ENCODE measurements at regions not wholly inside any gene's neighbourhood (a gene's known extent, or its start where the extent isn't known, plus 50 kb on each side); places are given as distances from the start of the nearest gene placed in this dataset.
A peak's percentile ranks its signal among the peaks of the same experiment; 100 is the strongest.
"Not testable (repeated sequence)": the region's sequence is repeated elsewhere in the genome, so short reads cannot be mapped to it uniquely, and the experiment has no call there.

DNA sequence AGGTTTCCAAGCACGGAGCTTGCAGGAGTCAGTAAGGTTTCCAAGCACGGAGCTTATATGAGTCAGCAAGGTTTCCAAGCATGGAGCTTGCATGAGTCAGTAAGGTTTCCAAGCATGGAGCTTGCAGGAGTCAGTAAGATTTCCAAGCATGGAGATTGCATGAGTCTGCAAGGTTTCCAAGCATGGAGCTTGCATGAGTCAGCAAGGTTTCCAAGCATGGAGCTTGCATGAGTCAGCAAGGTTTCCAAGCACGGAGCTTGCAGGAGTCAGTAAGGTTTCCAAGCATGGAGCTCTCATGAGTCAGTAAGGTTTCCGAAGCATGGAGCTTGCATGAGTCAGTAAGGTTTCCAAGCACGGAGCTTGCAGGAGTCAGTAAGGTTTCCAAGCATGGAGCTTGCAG, 153.7 kb upstream of the TMEM132C start:
- WGBS (ENCODE audit: insufficient coverage), result 97% methylated on average over 5 of the region's 5 CpGs
- H3K36me3 ChIP-seq (ENCODE audit: control insufficient read depth, insufficient read depth, low read length); DNase-seq (ENCODE audit: low read depth in 4 of 6, low spot score in 6 of 6); H3K4me1 ChIP-seq (ENCODE audit: control insufficient read depth, insufficient read depth, low read length); H3K27me3 ChIP-seq (ENCODE audit: control insufficient read depth, insufficient read depth, low read length); H3K27ac ChIP-seq (ENCODE audit: low read depth, low read length); H3K4me3 ChIP-seq (ENCODE audit: low read depth, low read length); H3K9me3 ChIP-seq (ENCODE audit: control insufficient read depth, insufficient read depth, low read length): not testable (repeated sequence)

DNA sequence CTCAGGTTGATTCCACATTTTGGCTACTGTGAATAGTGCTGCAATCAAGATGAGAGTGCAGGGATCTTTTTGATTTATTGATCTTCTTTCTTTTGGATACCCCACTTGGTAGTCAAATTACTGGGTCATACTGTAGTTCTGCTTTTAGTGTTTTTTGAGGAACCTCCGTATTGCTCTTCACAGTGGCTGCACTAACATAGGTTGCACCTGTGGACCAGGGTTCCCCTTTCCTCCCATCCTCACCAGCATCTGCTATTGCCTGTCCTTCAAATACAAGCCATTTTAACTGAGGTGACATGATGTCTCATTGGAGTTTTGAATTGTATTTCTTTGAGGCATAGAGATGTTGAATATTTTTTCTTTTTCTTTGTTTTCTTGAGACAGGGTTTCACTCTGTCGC, 152.5 kb upstream of the TMEM132C start:
- DNase-seq (ENCODE audit: low read depth in 4 of 6, low spot score in 6 of 6), result no peak
- H3K4me3 ChIP-seq (ENCODE audit: low read depth, low read length), result no peak overlapping the region
- H3K4me1 ChIP-seq (ENCODE audit: control insufficient read depth, insufficient read depth, low read length), result no peaks in the 10 kb centered on the region
- no peaks in the 10 kb centered on the region for H3K36me3 ChIP-seq (ENCODE audit: control insufficient read depth, insufficient read depth, low read length)
- no peaks in the 10 kb centered on the region for H3K9me3 ChIP-seq (ENCODE audit: control insufficient read depth, insufficient read depth, low read length)
- 100% methylated on average over 1 of the region's 2 CpGs for WGBS (ENCODE audit: insufficient coverage)
- H3K27me3 ChIP-seq (ENCODE audit: control insufficient read depth, insufficient read depth, low read length), result no peaks in the 10 kb centered on the region
- H3K27ac ChIP-seq (ENCODE audit: low read depth, low read length), result no peak overlapping the region

DNA sequence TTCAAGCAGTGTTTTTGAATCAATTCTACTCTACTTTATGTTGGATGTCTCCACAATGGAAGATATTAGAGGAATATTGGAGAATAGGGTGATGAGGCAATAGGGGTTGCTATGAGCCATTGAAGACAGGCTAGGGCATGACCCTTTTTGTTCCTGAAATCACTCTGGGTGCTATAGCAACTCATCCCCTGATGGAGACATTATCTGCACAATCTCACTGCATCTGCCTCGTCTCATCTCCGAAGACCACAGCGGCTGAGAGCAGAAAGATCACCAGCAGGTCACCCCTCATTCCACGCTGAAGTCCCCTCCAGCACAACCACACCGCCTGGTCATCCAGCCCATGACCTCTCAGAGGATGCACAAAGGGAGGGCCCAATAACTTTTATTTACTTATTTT, 150.4 kb upstream of the TMEM132C start:
- Histone ChIP-seq H3K36me3 (ENCODE audit: control insufficient read depth, insufficient read depth, low read length) (no peaks in the 10 kb centered on the region), H3K9me3 (ENCODE audit: control insufficient read depth, insufficient read depth, low read length) (no peaks in the 10 kb centered on the region), H3K4me3 (ENCODE audit: low read depth, low read length) (no peak overlapping the region), H3K4me1 (ENCODE audit: control insufficient read depth, insufficient read depth, low read length) (no peaks in the 10 kb centered on the region), H3K27me3 (ENCODE audit: control insufficient read depth, insufficient read depth, low read length) (no peaks in the 10 kb centered on the region), H3K27ac (ENCODE audit: low read depth, low read length) (no peak overlapping the region)
- WGBS (ENCODE audit: insufficient coverage), result 60% methylated on average over 2 of the region's 5 CpGs
- DNase-seq (ENCODE audit: low read depth in 4 of 6, low spot score in 6 of 6), result no peak

DNA sequence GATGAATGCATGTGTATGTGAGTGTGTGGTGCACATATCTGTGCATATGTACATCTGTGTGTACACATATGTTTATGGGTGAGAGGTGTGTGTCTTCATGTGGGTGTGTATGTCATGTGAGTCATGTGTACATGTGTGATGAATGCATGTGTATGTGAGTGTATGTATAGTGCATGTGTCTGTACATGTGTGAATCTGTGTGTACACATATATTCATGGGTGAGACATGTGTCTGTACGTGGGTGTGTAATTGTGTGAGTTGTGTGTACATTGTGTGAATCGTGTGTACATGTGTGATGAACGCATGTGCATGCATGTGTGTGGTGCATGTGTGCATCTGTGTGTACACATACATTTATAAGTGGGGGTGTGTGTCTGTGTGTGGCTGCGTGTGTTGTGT, 146.9 kb upstream of the TMEM132C start:
- Histone ChIP-seq H3K36me3 (ENCODE audit: control insufficient read depth, insufficient read depth, low read length) (no peaks in the 10 kb centered on the region), H3K27me3 (ENCODE audit: control insufficient read depth, insufficient read depth, low read length) (no peaks in the 10 kb centered on the region), H3K9me3 (ENCODE audit: control insufficient read depth, insufficient read depth, low read length) (no peaks in the 10 kb centered on the region), H3K4me3 (ENCODE audit: low read depth, low read length) (no peak overlapping the region), H3K4me1 (ENCODE audit: control insufficient read depth, insufficient read depth, low read length) (no peaks in the 10 kb centered on the region), H3K27ac (ENCODE audit: low read depth, low read length) (no peak overlapping the region)
- 100% methylated on average over 4 of the region's 4 CpGs for WGBS (ENCODE audit: insufficient coverage)
- no peak for DNase-seq (ENCODE audit: low read depth in 4 of 6, low spot score in 6 of 6)

DNA sequence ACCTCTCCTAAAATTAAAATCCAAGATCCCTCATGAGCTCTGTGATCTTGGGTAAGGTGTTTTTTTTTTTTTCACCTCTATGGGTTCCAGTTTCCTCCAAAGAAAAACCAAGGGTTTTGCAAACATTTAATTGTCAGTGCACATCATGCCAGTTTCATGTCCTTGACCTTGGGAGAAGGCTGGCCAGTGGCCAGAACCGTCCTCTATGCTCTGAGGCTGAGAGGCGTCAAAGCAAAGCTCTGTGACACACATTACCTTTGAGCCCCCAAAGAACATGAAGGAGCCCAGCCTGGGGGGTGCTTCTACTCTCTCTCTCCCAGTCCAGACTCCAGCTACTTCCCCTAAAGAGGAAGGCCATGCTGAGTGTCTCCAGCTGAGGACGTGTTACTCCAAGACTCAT, 145.5 kb upstream of the TMEM132C start:
- WGBS (ENCODE audit: insufficient coverage), result 56% methylated on average over 2 of the region's 3 CpGs
- Histone ChIP-seq H3K4me1 (ENCODE audit: control insufficient read depth, insufficient read depth, low read length) (no peaks in the 10 kb centered on the region), H3K36me3 (ENCODE audit: control insufficient read depth, insufficient read depth, low read length) (no peaks in the 10 kb centered on the region), H3K27ac (ENCODE audit: low read depth, low read length) (no peak overlapping the region), H3K4me3 (ENCODE audit: low read depth, low read length) (no peak overlapping the region), H3K9me3 (ENCODE audit: control insufficient read depth, insufficient read depth, low read length) (no peaks in the 10 kb centered on the region), H3K27me3 (ENCODE audit: control insufficient read depth, insufficient read depth, low read length) (no peaks in the 10 kb centered on the region)
- DNase-seq (ENCODE audit: low read depth in 4 of 6, low spot score in 6 of 6), result no peak

DNA sequence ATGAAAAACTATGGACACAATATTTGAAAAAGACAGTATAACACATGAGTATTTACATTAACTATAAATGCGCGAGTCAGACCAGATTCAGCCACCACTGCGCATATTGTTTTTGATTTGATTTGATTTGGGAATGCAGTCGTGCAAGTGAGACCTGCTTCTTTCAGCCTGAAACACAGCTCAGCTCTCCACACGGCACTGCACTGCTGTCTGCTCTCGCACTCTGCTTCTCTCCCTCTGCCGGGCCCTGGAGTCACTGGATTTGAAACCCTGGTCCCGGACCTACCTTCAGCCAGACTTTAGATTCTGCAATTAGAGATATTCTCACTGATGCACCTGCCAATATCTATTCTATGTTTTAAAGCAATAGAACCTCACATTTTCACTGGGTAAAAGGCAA, 143.9 kb upstream of the TMEM132C start:
- no peaks in the 10 kb centered on the region for H3K9me3 ChIP-seq (ENCODE audit: control insufficient read depth, insufficient read depth, low read length)

DNA sequence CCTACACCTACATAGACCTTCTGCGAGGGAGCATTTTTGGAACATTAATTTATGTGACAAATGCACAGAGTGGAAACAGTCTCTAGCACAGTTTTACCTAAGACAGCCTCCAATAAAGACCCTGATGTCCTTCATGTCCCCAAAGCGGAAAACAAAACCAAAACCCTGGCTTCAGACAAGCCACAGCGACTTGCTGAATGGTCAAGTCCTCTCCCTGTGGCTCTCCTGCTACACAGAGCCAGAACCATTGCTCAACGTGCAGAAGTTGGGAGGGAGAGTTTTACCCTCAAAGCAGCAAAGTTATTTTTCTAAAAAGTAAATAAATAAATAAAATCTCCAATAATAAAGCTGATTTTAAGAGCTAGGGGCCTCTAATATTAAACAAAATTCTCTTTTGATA, 135.0 kb upstream of the TMEM132C start:
- WGBS (ENCODE audit: insufficient coverage), result no CpG with 5 or more reads among the region's 4 CpGs
- Histone ChIP-seq H3K27ac (ENCODE audit: low read depth, low read length) (no peak overlapping the region), H3K4me3 (ENCODE audit: low read depth, low read length) (no peak overlapping the region), H3K27me3 (ENCODE audit: control insufficient read depth, insufficient read depth, low read length) (no peaks in the 10 kb centered on the region), H3K36me3 (ENCODE audit: control insufficient read depth, insufficient read depth, low read length) (no peaks in the 10 kb centered on the region), H3K4me1 (ENCODE audit: control insufficient read depth, insufficient read depth, low read length) (no peaks in the 10 kb centered on the region), H3K9me3 (ENCODE audit: control insufficient read depth, insufficient read depth, low read length) (no peaks in the 10 kb centered on the region)
- DNase-seq (ENCODE audit: low read depth in 4 of 6, low spot score in 6 of 6), result no peak

More for the DNA sequence above, 143.9 kb upstream of the TMEM132C start:
- 73% methylated on average over 4 of the region's 8 CpGs for WGBS (ENCODE audit: insufficient coverage)
- no peaks in the 10 kb centered on the region for H3K4me1 ChIP-seq (ENCODE audit: control insufficient read depth, insufficient read depth, low read length)
- H3K27ac ChIP-seq (ENCODE audit: low read depth, low read length), result no peak overlapping the region
- no peaks in the 10 kb centered on the region for H3K27me3 ChIP-seq (ENCODE audit: control insufficient read depth, insufficient read depth, low read length)
- H3K36me3 ChIP-seq (ENCODE audit: control insufficient read depth, insufficient read depth, low read length), result no peaks in the 10 kb centered on the region
- peak in 1 of 6 donors; percentile 34 for DNase-seq (ENCODE audit: low read depth in 4 of 6, low spot score in 6 of 6)
- H3K4me3 ChIP-seq (ENCODE audit: low read depth, low read length), result no peak overlapping the region

DNA sequence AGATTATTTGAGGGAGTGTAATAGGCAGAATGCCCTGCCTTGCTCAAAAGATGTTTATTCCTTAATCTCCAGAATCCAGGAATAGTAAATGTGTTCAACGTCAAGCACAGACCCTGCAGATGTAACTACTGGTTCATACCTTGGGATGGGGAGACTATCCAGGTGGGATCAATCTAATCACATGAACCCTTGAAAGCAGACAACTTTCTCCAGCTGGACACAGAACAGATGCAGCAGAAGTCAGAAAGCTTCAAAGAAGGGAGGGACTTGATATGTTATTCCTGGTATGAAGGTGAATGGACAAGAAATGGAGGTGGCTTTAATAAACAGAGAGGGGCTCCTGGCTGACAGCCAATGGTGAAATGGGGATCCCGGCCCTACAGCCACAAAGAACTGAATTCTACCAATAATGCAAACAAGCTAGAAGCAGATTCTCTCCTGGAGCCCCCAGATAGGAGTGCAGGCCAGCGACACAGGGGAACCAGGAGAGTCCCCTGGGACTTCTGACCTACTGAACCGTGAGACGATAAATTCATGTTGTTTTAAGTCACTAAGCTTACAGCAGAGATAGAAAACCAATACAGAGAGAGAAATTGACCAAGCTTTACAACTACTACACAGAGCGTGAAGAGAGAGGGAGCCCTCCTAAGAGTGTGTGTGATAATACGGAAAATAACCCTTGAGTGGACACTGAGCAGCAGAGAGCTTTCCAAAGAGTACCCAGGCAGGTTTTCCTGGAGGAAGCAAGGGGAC, 133.5 kb upstream of the TMEM132C start:
- WGBS (ENCODE audit: insufficient coverage), result 93% methylated on average over 3 of the region's 7 CpGs
- Histone ChIP-seq H3K27ac (ENCODE audit: low read depth, low read length) (no peak overlapping the region), H3K36me3 (ENCODE audit: control insufficient read depth, insufficient read depth, low read length) (no peaks in the 10 kb centered on the region), H3K4me1 (ENCODE audit: control insufficient read depth, insufficient read depth, low read length) (no peaks in the 10 kb centered on the region), H3K9me3 (ENCODE audit: control insufficient read depth, insufficient read depth, low read length) (no peaks in the 10 kb centered on the region), H3K4me3 (ENCODE audit: low read depth, low read length) (no peak overlapping the region), H3K27me3 (ENCODE audit: control insufficient read depth, insufficient read depth, low read length) (no peaks in the 10 kb centered on the region)
- no peak for DNase-seq (ENCODE audit: low read depth in 4 of 6, low spot score in 6 of 6)

DNA sequence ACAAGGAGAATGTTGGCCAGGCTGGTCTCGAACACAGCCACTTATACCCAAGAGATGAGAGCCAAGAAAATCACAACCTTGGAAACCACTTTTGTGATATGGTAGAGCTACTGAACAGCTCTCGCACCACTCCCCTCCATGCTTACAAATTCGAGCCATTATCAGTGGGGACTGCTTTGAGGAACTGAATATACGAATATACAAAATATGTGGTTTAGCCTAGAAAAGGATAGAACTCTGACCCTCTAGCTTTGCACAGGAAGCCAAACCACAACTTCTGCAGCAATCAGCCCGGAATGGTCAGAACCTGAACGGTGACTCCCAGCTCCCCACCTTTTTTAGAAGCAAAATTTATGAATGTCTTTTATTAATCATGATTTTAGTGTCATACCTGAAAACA, 129.8 kb upstream of the TMEM132C start:
- H3K27me3 ChIP-seq (ENCODE audit: control insufficient read depth, insufficient read depth, low read length), result no peaks in the 10 kb centered on the region
- H3K4me1 ChIP-seq (ENCODE audit: control insufficient read depth, insufficient read depth, low read length), result no peaks in the 10 kb centered on the region
- H3K4me3 ChIP-seq (ENCODE audit: low read depth, low read length), result no peak overlapping the region
- no peaks in the 10 kb centered on the region for H3K9me3 ChIP-seq (ENCODE audit: control insufficient read depth, insufficient read depth, low read length)
- no peak overlapping the region for H3K27ac ChIP-seq (ENCODE audit: low read depth, low read length)
- H3K36me3 ChIP-seq (ENCODE audit: control insufficient read depth, insufficient read depth, low read length), result no peaks in the 10 kb centered on the region
- DNase-seq (ENCODE audit: low read depth in 4 of 6, low spot score in 6 of 6), result no peak
- no CpG with 5 or more reads among the region's 6 CpGs for WGBS (ENCODE audit: insufficient coverage)

DNA sequence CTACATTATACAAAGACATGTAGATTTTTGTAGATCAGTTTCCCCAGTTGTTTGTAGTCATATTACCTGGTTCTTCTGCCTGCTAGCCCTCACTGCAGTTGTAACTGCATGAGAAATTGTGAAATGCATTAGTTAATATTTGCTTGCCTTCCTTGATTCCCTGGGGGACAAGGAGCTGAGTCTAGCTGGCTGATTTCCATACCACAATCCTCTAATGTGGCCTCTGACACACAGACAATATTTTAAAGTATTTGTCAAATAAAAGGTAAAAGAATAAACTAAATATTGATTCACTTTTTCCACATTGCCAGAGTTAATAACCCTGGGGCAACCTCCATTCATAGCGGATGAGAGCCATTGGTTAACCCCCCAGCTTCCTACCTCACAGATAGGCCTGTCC, 128.8 kb upstream of the TMEM132C start:
- Histone ChIP-seq H3K4me3 (ENCODE audit: low read depth, low read length) (no peak overlapping the region), H3K27me3 (ENCODE audit: control insufficient read depth, insufficient read depth, low read length) (no peaks in the 10 kb centered on the region), H3K27ac (ENCODE audit: low read depth, low read length) (no peak overlapping the region), H3K4me1 (ENCODE audit: control insufficient read depth, insufficient read depth, low read length) (no peaks in the 10 kb centered on the region), H3K9me3 (ENCODE audit: control insufficient read depth, insufficient read depth, low read length) (no peaks in the 10 kb centered on the region), H3K36me3 (ENCODE audit: control insufficient read depth, insufficient read depth, low read length) (no peaks in the 10 kb centered on the region)
- 100% methylated on average over 1 of the region's 1 CpG for WGBS (ENCODE audit: insufficient coverage)
- no peak for DNase-seq (ENCODE audit: low read depth in 4 of 6, low spot score in 6 of 6)

All from spinal cord (tissue), 9 donors.